ENCODE measurements at regions not wholly inside any gene's neighbourhood (a gene's known extent, or its start where the extent isn't known, plus 50 kb on each side); places are given as distances from the start of the nearest gene placed in this dataset.

- DNase-seq: no peak
Measured at GRCh38 chr9:106796771-106797170, 66.2 kb upstream of the ZNF462 start.

GRCh38 chr9:106797299-106797698 lies 65.7 kb upstream of the ZNF462 start:
- no peak for DNase-seq

- no peak for DNase-seq
Measured at GRCh38 chr9:106798016-106798799, 64.8 kb upstream of the ZNF462 start.

GRCh38 chr9:106799152-106799551 lies 63.8 kb upstream of the ZNF462 start:
- DNase-seq: no peak

- no peak for DNase-seq
Measured at GRCh38 chr9:106800701-106801270, 62.2 kb upstream of the ZNF462 start.

GRCh38 chr9:106801816-106802215 lies 61.1 kb upstream of the ZNF462 start:
- DNase-seq: no peak

All from stimulated activated CD4-positive, alpha-beta T cell treated with anti-CD3 and anti-CD28 coated beads, Interleukin-2, amount 100 ng/mL, for 24 hours (primary cell).